ENCODE measurements at regions not wholly inside any gene's neighbourhood (a gene's known extent, or its start where the extent isn't known, plus 50 kb on each side); places are given as distances from the start of the nearest gene placed in this dataset.

- no peak overlapping the region for H3K4me3 ChIP-seq (ENCODE audit: low read length)
- no peak overlapping the region for H3K9ac ChIP-seq (ENCODE audit: low read length)
- H3K4me2 ChIP-seq (ENCODE audit: low read depth, low read length): no peak overlapping the region
- no peaks in the 10 kb centered on the region for H3F3A ChIP-seq (ENCODE audit: insufficient read depth, low read length)
- no peaks in the 10 kb centered on the region for H3K79me2 ChIP-seq (ENCODE audit: low read length)
- TF ChIP-seq EZH2phosphoT487 (IDR thresholded peaks at IDR 0.05; ENCODE audit: low read length) (no peak), EZH2 (optimal IDR thresholded peaks at IDR 0.05; ENCODE audit: low read depth, low read length) (no peak), CTCF (IDR thresholded peaks at IDR 0.05; ENCODE audit: low read length) (no peak)
- H3K27ac ChIP-seq (ENCODE audit: low read length): no peak overlapping the region
- no peaks in the 10 kb centered on the region for H3K27me3 ChIP-seq (replicated peaks; ENCODE audit: insufficient read depth, low read length)
- no peaks in the 10 kb centered on the region for H4K20me1 ChIP-seq (ENCODE audit: insufficient read depth, low read length)
- no peaks in the 10 kb centered on the region for H3K36me3 ChIP-seq (replicated peaks; ENCODE audit: insufficient read depth, low read length)
- H3K4me1 ChIP-seq (ENCODE audit: low read length): no peaks in the 10 kb centered on the region
- no peaks in the 10 kb centered on the region for H3K9me2 ChIP-seq (replicated peaks; ENCODE audit: insufficient read depth, low read length)
- H3K9me3 ChIP-seq (replicated peaks; ENCODE audit: insufficient read depth, low read length): no peaks in the 10 kb centered on the region
- no peak overlapping the region for H2AFZ ChIP-seq (ENCODE audit: low read length)
- DNase-seq: no peak
These were observed 292.3 kb upstream of the SIX2 start for GRCh38 chr2:45301307-45302277.

- no peaks in the 10 kb centered on the region for H3K36me3 ChIP-seq (replicated peaks; ENCODE audit: insufficient read depth, low read length)
These were observed 290.9 kb upstream of the SIX2 start for GRCh38 chr2:45300026-45300750.

GRCh38 chr2:45299361-45299760, 290.1 kb upstream of the SIX2 start:
- no peaks in the 10 kb centered on the region for H3K9me2 ChIP-seq (replicated peaks; ENCODE audit: insufficient read depth, low read length)
- H3K27ac ChIP-seq (ENCODE audit: low read length): no peak overlapping the region
- H3K27me3 ChIP-seq (replicated peaks; ENCODE audit: insufficient read depth, low read length): no peaks in the 10 kb centered on the region
- no peak overlapping the region for H3K4me2 ChIP-seq (ENCODE audit: low read depth, low read length)
- H3K9me3 ChIP-seq (replicated peaks; ENCODE audit: insufficient read depth, low read length): no peaks in the 10 kb centered on the region
- no peaks in the 10 kb centered on the region for H3K79me2 ChIP-seq (ENCODE audit: low read length)
- no peaks in the 10 kb centered on the region for H4K20me1 ChIP-seq (ENCODE audit: insufficient read depth, low read length)
- H2AFZ ChIP-seq (ENCODE audit: low read length): no peak overlapping the region
- no peak overlapping the region for H3K9ac ChIP-seq (ENCODE audit: low read length)
- H3K4me1 ChIP-seq (ENCODE audit: low read length): no peaks in the 10 kb centered on the region
- no peaks in the 10 kb centered on the region for H3K36me3 ChIP-seq (replicated peaks; ENCODE audit: insufficient read depth, low read length)
- H3F3A ChIP-seq (ENCODE audit: insufficient read depth, low read length): no peaks in the 10 kb centered on the region
- no peak overlapping the region for H3K4me3 ChIP-seq (ENCODE audit: low read length)
- no peak for TF ChIP-seq EZH2 (optimal IDR thresholded peaks at IDR 0.05; ENCODE audit: low read depth, low read length)
- no peak for TF ChIP-seq CTCF (IDR thresholded peaks at IDR 0.05; ENCODE audit: low read length)
- DNase-seq: no peak

More at GRCh38 chr2:45300026-45300750, 290.9 kb upstream of the SIX2 start:
- no peaks in the 10 kb centered on the region for H3K9me2 ChIP-seq (replicated peaks; ENCODE audit: insufficient read depth, low read length)
- TF ChIP-seq EZH2 (optimal IDR thresholded peaks at IDR 0.05; ENCODE audit: low read depth, low read length): no peak
- TF ChIP-seq EZH2phosphoT487 (IDR thresholded peaks at IDR 0.05; ENCODE audit: low read length): no peak
- TF ChIP-seq CTCF (IDR thresholded peaks at IDR 0.05; ENCODE audit: low read length): no peak
- no peak overlapping the region for H3K4me2 ChIP-seq (ENCODE audit: low read depth, low read length)
- no peaks in the 10 kb centered on the region for H3K9me3 ChIP-seq (replicated peaks; ENCODE audit: insufficient read depth, low read length)
- no peaks in the 10 kb centered on the region for H3F3A ChIP-seq (ENCODE audit: insufficient read depth, low read length)
- H3K79me2 ChIP-seq (ENCODE audit: low read length): no peaks in the 10 kb centered on the region
- H2AFZ ChIP-seq (ENCODE audit: low read length): no peak overlapping the region
- H3K4me3 ChIP-seq (ENCODE audit: low read length): no peak overlapping the region
- no peaks in the 10 kb centered on the region for H3K27me3 ChIP-seq (replicated peaks; ENCODE audit: insufficient read depth, low read length)
- no peaks in the 10 kb centered on the region for H3K4me1 ChIP-seq (ENCODE audit: low read length)
- no peak overlapping the region for H3K9ac ChIP-seq (ENCODE audit: low read length)
- no peak for DNase-seq
- no peaks in the 10 kb centered on the region for H4K20me1 ChIP-seq (ENCODE audit: insufficient read depth, low read length)
- no peak overlapping the region for H3K27ac ChIP-seq (ENCODE audit: low read length)
